Skeletal muscle tissue (tissue), 3 donors: ENCODE measurements at regions not wholly inside any gene's neighbourhood (a gene's known extent, or its start where the extent isn't known, plus 50 kb on each side); places are given as distances from the start of the nearest gene placed in this dataset.

Source experiments
- H3K27ac ChIP-seq: one replicate; pipeline ENCODE4 v1.7.0; 2013; ENCODE audit warnings: mild to moderate bottlenecking, low read depth, low read length, inconsistent platforms
- H3K27me3 ChIP-seq, 3 donors: one replicate each; pipeline ENCODE4 v1.7.0; 2013; ENCODE audit warnings: low read length in 3 of 3; ENCODE audit not compliant: control insufficient read depth in 3 of 3, insufficient read depth in 3 of 3
- H3K36me3 ChIP-seq, 3 donors: one replicate each; pipeline ENCODE4 v1.7.0; 2013; ENCODE audit warnings: low read length in 3 of 3; ENCODE audit not compliant: control insufficient read depth in 3 of 3, insufficient read depth in 3 of 3
- H3K4me1 ChIP-seq, 3 donors: one replicate each; pipeline ENCODE4 v1.7.0; 2013; ENCODE audit warnings: low read length in 3 of 3, mild to moderate bottlenecking in 3 of 3; ENCODE audit not compliant: control insufficient read depth in 3 of 3, insufficient read depth in 3 of 3
- H3K4me3 ChIP-seq, 3 donors: one replicate each; pipeline ENCODE4 v1.7.0; 2013; ENCODE audit warnings: low read length in 3 of 3
- H3K9ac ChIP-seq, 3 donors: one replicate each; pipeline ENCODE4 v1.7.0; 2013; ENCODE audit warnings: low read length in 3 of 3, mild to moderate bottlenecking in 3 of 3, moderate library complexity in 2 of 3, low read depth in 1 of 3
- H3K9me3 ChIP-seq, 3 donors: one replicate each; pipeline ENCODE4 v1.7.0; 2013; ENCODE audit warnings: low read length in 3 of 3; ENCODE audit not compliant: control insufficient read depth in 3 of 3
- donor health status: Osteomylitis.

GRCh38 chr17:53932386-53932785 is 109.7 kb downstream of the KIF2B start:
- Histone ChIP-seq H3K4me1 (peaks cover 0 to 5% (median 0%) of the 10 kb centered on the region in 3 donors), H3K36me3 (no peaks in the 10 kb centered on the region), H3K4me3 (no peak overlapping the region), H3K27me3 (no peaks in the 10 kb centered on the region), H3K9ac (no peak overlapping the region), H3K27ac (no peak overlapping the region), H3K9me3 (no peaks in the 10 kb centered on the region)

GRCh38 chr17:53934931-53935330 is 112.2 kb downstream of the KIF2B start:
- no peaks in the 10 kb centered on the region for H3K9me3 ChIP-seq
- H3K27me3 ChIP-seq, result no peaks in the 10 kb centered on the region
- H3K36me3 ChIP-seq, result no peaks in the 10 kb centered on the region
- no peak overlapping the region for H3K9ac ChIP-seq
- peaks cover 0 to 5% (median 0%) of the 10 kb centered on the region in 3 donors for H3K4me1 ChIP-seq
- H3K4me3 ChIP-seq, result peak overlapping the region in 1 of 3 donors; percentile 22
- H3K27ac ChIP-seq, result no peak overlapping the region

- Histone ChIP-seq H3K9me3 (no peaks in the 10 kb centered on the region), H3K27me3 (no peaks in the 10 kb centered on the region), H3K4me1 (no peaks in the 10 kb centered on the region), H3K27ac (no peak overlapping the region), H3K4me3 (no peak overlapping the region), H3K36me3 (no peaks in the 10 kb centered on the region), H3K9ac (no peak overlapping the region)
Observed at GRCh38 chr17:53941231-53941630, 118.5 kb downstream of the KIF2B start.

- Histone ChIP-seq H3K27ac (no peak overlapping the region), H3K4me1 (no peaks in the 10 kb centered on the region), H3K27me3 (no peaks in the 10 kb centered on the region), H3K4me3 (no peak overlapping the region), H3K36me3 (no peaks in the 10 kb centered on the region), H3K9me3 (no peaks in the 10 kb centered on the region), H3K9ac (no peak overlapping the region)
Observed at GRCh38 chr17:53942436-53942835, 119.7 kb downstream of the KIF2B start.

- H3K36me3 ChIP-seq, result no peaks in the 10 kb centered on the region
- H3K9ac ChIP-seq, result no peak overlapping the region
- H3K9me3 ChIP-seq, result no peaks in the 10 kb centered on the region
- H3K4me1 ChIP-seq, result no peaks in the 10 kb centered on the region
- H3K27ac ChIP-seq, result no peak overlapping the region
- no peaks in the 10 kb centered on the region for H3K27me3 ChIP-seq
- no peak overlapping the region for H3K4me3 ChIP-seq
Observed at GRCh38 chr17:53942898-53943297, 120.2 kb downstream of the KIF2B start.

GRCh38 chr17:53948323-53948722 is 125.6 kb downstream of the KIF2B start:
- Histone ChIP-seq H3K9me3 (peaks cover 0 to 3% (median 3%) of the 10 kb centered on the region in 3 donors), H3K4me1 (peaks cover 0 to 2% (median 0%) of the 10 kb centered on the region in 3 donors), H3K27me3 (no peaks in the 10 kb centered on the region), H3K27ac (no peak overlapping the region), H3K36me3 (no peaks in the 10 kb centered on the region), H3K9ac (no peak overlapping the region), H3K4me3 (no peak overlapping the region)

- H3K36me3 ChIP-seq, result no peaks in the 10 kb centered on the region
- no peaks in the 10 kb centered on the region for H3K27me3 ChIP-seq
Observed at GRCh38 chr17:53949473-53950090, 126.9 kb downstream of the KIF2B start.

GRCh38 chr17:53950207-53950857 is 127.6 kb downstream of the KIF2B start:
- no peak overlapping the region for H3K9ac ChIP-seq
- H3K27ac ChIP-seq, result no peak overlapping the region
- peaks cover 0 to 2% (median 0%) of the 10 kb centered on the region in 3 donors for H3K4me1 ChIP-seq
- H3K27me3 ChIP-seq, result no peaks in the 10 kb centered on the region
- no peak overlapping the region for H3K4me3 ChIP-seq
- peaks cover 3 to 9% (median 9%) of the 10 kb centered on the region in 3 donors for H3K9me3 ChIP-seq
- H3K36me3 ChIP-seq, result no peaks in the 10 kb centered on the region

More at GRCh38 chr17:53949473-53950090, 126.9 kb downstream of the KIF2B start:
- H3K9me3 ChIP-seq, result peaks cover 3 to 6% (median 4%) of the 10 kb centered on the region in 3 donors
- H3K4me3 ChIP-seq, result no peak overlapping the region
- peaks cover 0 to 2% (median 0%) of the 10 kb centered on the region in 3 donors for H3K4me1 ChIP-seq
- no peak overlapping the region for H3K27ac ChIP-seq
- H3K9ac ChIP-seq, result no peak overlapping the region

- peaks cover 0 to 2% (median 0%) of the 10 kb centered on the region in 3 donors for H3K4me1 ChIP-seq
- H3K36me3 ChIP-seq, result no peaks in the 10 kb centered on the region
- H3K4me3 ChIP-seq, result no peak overlapping the region
- no peaks in the 10 kb centered on the region for H3K27me3 ChIP-seq
- H3K9me3 ChIP-seq, result peaks cover 3 to 9% (median 9%) of the 10 kb centered on the region in 3 donors
- H3K9ac ChIP-seq, result no peak overlapping the region
- H3K27ac ChIP-seq, result no peak overlapping the region
Observed at GRCh38 chr17:53950858-53951250, 128.1 kb downstream of the KIF2B start.

- H3K9me3 ChIP-seq, result no peaks in the 10 kb centered on the region
- H3K9ac ChIP-seq, result no peak overlapping the region
- no peak overlapping the region for H3K4me3 ChIP-seq
- no peak overlapping the region for H3K27ac ChIP-seq
- H3K4me1 ChIP-seq, result no peaks in the 10 kb centered on the region
- no peaks in the 10 kb centered on the region for H3K27me3 ChIP-seq
- H3K36me3 ChIP-seq, result no peaks in the 10 kb centered on the region
Observed at GRCh38 chr17:53971361-53971760, 148.6 kb downstream of the KIF2B start.
